NCI-H82 (cell line): ENCODE measurements at regions not wholly inside any gene's neighbourhood (a gene's known extent, or its start where the extent isn't known, plus 50 kb on each side); places are given as distances from the start of the nearest gene placed in this dataset.
"Not testable (repeated sequence)": the region's sequence is repeated elsewhere in the genome, so short reads cannot be mapped to it uniquely, and the experiment has no call there.

Experiments used
- DNase-seq: peaks from one replicate; lab custom pipeline; 2025; lab: John Stamatoyannopoulos, UW

GRCh38 chr1:149360351-149360750 is 114.5 kb upstream of the NBPF19 start:
- DNase-seq = not testable (repeated sequence)

- not testable (repeated sequence) for DNase-seq
These were observed 113.5 kb upstream of the NBPF19 start for GRCh38 chr1:149361310-149361709.

- not testable (repeated sequence) for DNase-seq
These were observed 110.5 kb upstream of the NBPF19 start for GRCh38 chr1:149364188-149364981.

- not testable (repeated sequence) for DNase-seq
These were observed 108.4 kb upstream of the NBPF19 start for GRCh38 chr1:149366402-149366801.

- DNase-seq = not testable (repeated sequence)
These were observed 107.3 kb upstream of the NBPF19 start for GRCh38 chr1:149367472-149368044.

- DNase-seq = not testable (repeated sequence)
These were observed 106.5 kb upstream of the NBPF19 start for GRCh38 chr1:149368337-149368736.

GRCh38 chr1:149369081-149369480 is 105.8 kb upstream of the NBPF19 start:
- DNase-seq = not testable (repeated sequence)

- not testable (repeated sequence) for DNase-seq
These were observed 102.9 kb upstream of the NBPF19 start for GRCh38 chr1:149371955-149372354.

- DNase-seq = not testable (repeated sequence)
These were observed 96.4 kb upstream of the NBPF19 start for GRCh38 chr1:149378462-149378861.

- peak; percentile 71 for DNase-seq
These were observed 84.5 kb upstream of the NBPF19 start for GRCh38 chr1:149390173-149390926.

GRCh38 chr1:149390931-149391330 is 83.9 kb upstream of the NBPF19 start:
- DNase-seq = not testable (repeated sequence)

- DNase-seq = not testable (repeated sequence)
These were observed 79.0 kb upstream of the NBPF19 start for GRCh38 chr1:149395802-149396201.

GRCh38 chr1:149398527-149398926 is 76.3 kb upstream of the NBPF19 start:
- DNase-seq = not testable (repeated sequence)

- DNase-seq = not testable (repeated sequence)
These were observed 66.4 kb upstream of the NBPF19 start for GRCh38 chr1:149408404-149408803.

- not testable (repeated sequence) for DNase-seq
These were observed 59.5 kb upstream of the NBPF19 start for GRCh38 chr1:149415373-149415772.

GRCh38 chr1:149418782-149419181 is 56.1 kb upstream of the NBPF19 start:
- not testable (repeated sequence) for DNase-seq

GRCh38 chr1:149423122-149423521 is 51.7 kb upstream of the NBPF19 start:
- DNase-seq = not testable (repeated sequence)
